ENCODE measurements at regions not wholly inside any gene's neighbourhood (a gene's known extent, or its start where the extent isn't known, plus 50 kb on each side); places are given as distances from the start of the nearest gene placed in this dataset.

DNA sequence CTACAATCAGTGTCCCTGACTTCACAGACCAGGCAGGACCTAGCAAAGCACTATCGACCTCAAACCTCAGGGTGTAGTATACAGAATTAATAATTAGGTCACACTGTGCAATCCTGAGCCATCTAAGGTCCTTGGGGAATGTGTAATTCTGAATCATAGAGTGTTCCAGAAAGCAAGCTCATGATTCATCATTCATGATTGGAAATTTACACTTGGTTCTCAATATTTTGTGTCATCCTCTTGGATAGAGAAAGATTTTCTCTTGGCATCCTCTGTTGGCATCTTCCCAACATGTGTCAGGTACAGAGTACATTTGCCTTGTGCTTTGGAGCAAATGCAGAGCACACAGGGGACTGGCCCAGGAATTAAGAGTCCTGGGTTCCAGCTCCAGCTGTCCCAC, 245.0 kb upstream of the NT5C1B start:
- no peak for DNase-seq (ENCODE audit: low read depth)
- TF ChIP-seq, protein P1, sequence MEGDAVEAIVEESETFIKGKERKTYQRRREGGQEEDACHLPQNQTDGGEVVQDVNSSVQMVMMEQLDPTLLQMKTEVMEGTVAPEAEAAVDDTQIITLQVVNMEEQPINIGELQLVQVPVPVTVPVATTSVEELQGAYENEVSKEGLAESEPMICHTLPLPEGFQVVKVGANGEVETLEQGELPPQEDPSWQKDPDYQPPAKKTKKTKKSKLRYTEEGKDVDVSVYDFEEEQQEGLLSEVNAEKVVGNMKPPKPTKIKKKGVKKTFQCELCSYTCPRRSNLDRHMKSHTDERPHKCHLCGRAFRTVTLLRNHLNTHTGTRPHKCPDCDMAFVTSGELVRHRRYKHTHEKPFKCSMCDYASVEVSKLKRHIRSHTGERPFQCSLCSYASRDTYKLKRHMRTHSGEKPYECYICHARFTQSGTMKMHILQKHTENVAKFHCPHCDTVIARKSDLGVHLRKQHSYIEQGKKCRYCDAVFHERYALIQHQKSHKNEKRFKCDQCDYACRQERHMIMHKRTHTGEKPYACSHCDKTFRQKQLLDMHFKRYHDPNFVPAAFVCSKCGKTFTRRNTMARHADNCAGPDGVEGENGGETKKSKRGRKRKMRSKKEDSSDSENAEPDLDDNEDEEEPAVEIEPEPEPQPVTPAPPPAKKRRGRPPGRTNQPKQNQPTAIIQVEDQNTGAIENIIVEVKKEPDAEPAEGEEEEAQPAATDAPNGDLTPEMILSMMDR (IDR thresholded peaks at IDR 0.05; ENCODE audit: insufficient read depth, low read depth, low read length, missing control alignments), result no peak
- H3K4me3 ChIP-seq (ENCODE audit: low read depth, low read length), result no peak overlapping the region

DNA sequence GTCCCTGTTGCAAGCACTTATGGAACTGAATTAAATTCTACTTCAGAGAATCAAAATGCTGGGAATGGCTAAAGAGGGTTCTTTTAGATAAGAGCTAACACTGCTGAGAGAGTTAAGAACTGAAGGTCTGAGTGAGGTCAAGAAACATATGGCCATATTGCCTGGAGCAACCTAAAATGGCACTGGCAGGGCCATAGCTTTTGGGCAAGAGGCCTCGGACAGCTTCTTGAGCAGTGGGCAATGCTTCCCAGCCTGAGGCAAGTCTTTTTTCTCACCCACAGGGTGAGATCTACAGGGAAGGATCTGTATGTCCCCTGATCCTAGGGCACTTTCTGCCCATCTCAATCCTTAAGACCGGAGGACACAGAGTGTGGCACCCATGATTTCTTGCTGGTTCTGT, 244.6 kb upstream of the NT5C1B start:
- no peak overlapping the region for H3K4me3 ChIP-seq (ENCODE audit: low read depth, low read length)
- TF ChIP-seq, protein P1 (IDR thresholded peaks at IDR 0.05; ENCODE audit: insufficient read depth, low read depth, low read length, missing control alignments), result no peak
- no peak for DNase-seq (ENCODE audit: low read depth)

GRCh38 chr2:18831916-18832510, 242.6 kb upstream of the NT5C1B start:
- TF ChIP-seq, protein P1 (IDR thresholded peaks at IDR 0.05; ENCODE audit: insufficient read depth, low read depth, low read length, missing control alignments), result no peak
- H3K4me3 ChIP-seq (ENCODE audit: low read depth, low read length), result no peak overlapping the region
- no peak for DNase-seq (ENCODE audit: low read depth)

DNA sequence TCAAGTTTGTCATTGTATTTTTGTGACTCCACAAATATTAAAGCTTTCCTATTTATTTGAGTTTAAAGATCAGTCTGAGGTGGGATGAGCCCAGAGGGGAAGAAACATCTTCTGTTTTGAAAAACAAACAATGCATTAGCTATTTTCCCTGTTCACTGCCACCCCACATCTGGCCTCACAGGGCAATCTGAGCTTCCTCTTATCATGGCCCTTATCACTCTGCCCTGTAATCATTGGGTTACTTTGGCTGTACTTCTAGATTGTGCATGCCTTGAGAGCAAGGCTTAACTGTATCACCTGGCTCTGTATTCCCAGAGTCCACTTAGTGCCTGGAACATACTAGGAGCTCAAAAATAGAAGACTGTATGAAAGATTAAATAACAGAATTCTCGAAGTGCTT, 241.6 kb upstream of the NT5C1B start:
- no peak for DNase-seq (ENCODE audit: low read depth)
- TF ChIP-seq, protein P1 (IDR thresholded peaks at IDR 0.05; ENCODE audit: insufficient read depth, low read depth, low read length, missing control alignments), result no peak
- H3K4me3 ChIP-seq (ENCODE audit: low read depth, low read length), result no peak overlapping the region

- DNase-seq (ENCODE audit: low read depth), result no peak
- H3K4me3 ChIP-seq (ENCODE audit: low read depth, low read length), result no peak overlapping the region
- TF ChIP-seq, protein P1 (IDR thresholded peaks at IDR 0.05; ENCODE audit: insufficient read depth, low read depth, low read length, missing control alignments), result no peak
Observed at GRCh38 chr2:18829976-18830375, 240.6 kb upstream of the NT5C1B start.

GRCh38 chr2:18829251-18829902, 240.0 kb upstream of the NT5C1B start:
- DNase-seq (ENCODE audit: low read depth), result no peak
- TF ChIP-seq, protein P1 (IDR thresholded peaks at IDR 0.05; ENCODE audit: insufficient read depth, low read depth, low read length, missing control alignments), result no peak
- H3K4me3 ChIP-seq (ENCODE audit: low read depth, low read length), result no peak overlapping the region

DNA sequence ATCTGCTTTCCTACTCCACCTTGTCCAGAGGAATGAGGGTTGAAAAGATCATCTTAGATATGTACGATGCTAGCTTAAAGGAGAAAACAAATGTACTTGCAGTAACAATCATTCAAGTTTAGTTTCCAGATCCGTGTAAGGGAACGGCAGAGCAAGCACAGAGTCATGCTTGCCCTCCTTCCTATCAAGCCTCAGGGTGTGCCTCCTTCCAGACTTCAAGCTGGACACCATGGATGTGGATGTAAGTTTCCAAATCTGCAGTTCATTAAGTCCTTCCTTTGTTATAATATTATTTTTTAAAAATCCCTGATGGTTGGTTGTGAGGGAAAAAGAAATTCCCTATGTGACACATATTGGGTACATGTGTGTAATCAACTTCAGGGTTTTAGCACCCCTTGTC, 238.9 kb upstream of the NT5C1B start:
- TF ChIP-seq, protein P1 (IDR thresholded peaks at IDR 0.05; ENCODE audit: insufficient read depth, low read depth, low read length, missing control alignments), result no peak
- no peak overlapping the region for H3K4me3 ChIP-seq (ENCODE audit: low read depth, low read length)
- no peak for DNase-seq (ENCODE audit: low read depth)
